ENCODE measurements at regions not wholly inside any gene's neighbourhood (a gene's known extent, or its start where the extent isn't known, plus 50 kb on each side); places are given as distances from the start of the nearest gene placed in this dataset.

DNA sequence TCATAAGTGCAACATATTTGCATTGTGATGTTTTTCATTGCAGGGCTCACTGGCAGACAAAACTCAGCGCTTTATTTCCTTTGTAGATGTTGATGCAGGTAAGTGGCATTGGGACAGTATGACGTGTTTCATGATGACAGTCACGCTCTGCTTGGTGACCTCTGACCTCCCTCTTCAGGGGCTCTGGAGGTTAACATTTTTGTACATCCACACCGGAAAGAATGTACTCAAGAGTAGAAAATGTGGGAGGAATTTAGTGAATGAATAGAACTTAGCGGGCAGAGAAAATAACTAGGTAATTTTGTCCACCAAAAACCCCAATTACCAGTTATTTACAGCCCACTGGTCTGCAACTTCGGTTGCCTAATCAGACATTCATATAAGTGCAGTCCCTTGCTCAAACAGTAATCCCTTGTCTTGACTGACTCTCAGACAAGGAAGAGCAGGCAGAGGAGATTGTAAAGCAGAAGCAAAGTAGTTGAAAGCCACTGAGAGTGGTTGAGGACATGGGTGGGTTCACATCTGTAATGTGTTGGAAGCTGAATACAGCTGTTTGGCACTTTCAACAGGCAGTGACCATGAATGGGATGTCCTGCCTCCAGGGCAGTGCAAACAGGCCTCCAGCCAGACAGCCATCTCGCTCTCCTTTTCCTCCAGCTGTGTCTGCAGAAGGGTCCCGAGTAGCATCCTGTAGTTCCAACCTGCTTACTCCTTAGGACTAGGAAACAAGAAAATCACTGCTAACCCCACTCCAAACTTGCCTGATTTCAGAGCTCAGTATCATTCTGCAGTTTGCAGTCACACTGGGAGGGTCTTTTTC is 188.9 kb downstream of the NRIP1 start:
- TF ChIP-seq, protein P1, sequence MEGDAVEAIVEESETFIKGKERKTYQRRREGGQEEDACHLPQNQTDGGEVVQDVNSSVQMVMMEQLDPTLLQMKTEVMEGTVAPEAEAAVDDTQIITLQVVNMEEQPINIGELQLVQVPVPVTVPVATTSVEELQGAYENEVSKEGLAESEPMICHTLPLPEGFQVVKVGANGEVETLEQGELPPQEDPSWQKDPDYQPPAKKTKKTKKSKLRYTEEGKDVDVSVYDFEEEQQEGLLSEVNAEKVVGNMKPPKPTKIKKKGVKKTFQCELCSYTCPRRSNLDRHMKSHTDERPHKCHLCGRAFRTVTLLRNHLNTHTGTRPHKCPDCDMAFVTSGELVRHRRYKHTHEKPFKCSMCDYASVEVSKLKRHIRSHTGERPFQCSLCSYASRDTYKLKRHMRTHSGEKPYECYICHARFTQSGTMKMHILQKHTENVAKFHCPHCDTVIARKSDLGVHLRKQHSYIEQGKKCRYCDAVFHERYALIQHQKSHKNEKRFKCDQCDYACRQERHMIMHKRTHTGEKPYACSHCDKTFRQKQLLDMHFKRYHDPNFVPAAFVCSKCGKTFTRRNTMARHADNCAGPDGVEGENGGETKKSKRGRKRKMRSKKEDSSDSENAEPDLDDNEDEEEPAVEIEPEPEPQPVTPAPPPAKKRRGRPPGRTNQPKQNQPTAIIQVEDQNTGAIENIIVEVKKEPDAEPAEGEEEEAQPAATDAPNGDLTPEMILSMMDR (conservative IDR thresholded peaks at IDR 0.05; ENCODE audit: low read length) = no peak
- TF ChIP-seq EZH2phosphoT487 (IDR thresholded peaks at IDR 0.05; ENCODE audit: borderline replicate concordance) = no peak

Data from Loucy (cell line).